GM19463 (cell line): ENCODE measurements at regions not wholly inside any gene's neighbourhood (a gene's known extent, or its start where the extent isn't known, plus 50 kb on each side); places are given as distances from the start of the nearest gene placed in this dataset.

ENCODE experiments used
- ATAC-seq: cut with Tn5 transposase; IDR thresholded peaks from one replicate; pipeline ENCODE4 v1.9.1; 2021; ENCODE audit warnings: mild to moderate bottlenecking, moderate library complexity; ENCODE audit not compliant: unreplicated experiment

DNA sequence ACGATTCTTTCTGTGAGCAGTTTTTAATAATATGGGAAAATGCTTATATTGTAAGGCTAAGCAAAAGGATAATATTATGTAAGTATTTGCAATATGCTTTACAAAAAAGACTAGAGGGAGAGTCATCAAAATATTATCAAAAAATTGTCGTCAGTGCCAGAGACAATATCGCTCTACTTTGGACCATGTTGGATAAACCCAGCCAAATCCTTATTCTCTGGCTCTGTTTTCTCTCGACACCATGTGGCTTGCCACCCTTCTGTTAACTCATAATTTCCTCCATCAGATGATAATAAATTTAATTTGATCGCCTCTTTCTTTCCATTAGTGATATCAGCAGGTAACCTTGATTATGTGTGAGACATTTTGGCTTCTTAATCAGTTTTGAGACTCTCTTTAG lies 129.9 kb downstream of the CDC42EP3 start:
- ATAC-seq: no peak

DNA sequence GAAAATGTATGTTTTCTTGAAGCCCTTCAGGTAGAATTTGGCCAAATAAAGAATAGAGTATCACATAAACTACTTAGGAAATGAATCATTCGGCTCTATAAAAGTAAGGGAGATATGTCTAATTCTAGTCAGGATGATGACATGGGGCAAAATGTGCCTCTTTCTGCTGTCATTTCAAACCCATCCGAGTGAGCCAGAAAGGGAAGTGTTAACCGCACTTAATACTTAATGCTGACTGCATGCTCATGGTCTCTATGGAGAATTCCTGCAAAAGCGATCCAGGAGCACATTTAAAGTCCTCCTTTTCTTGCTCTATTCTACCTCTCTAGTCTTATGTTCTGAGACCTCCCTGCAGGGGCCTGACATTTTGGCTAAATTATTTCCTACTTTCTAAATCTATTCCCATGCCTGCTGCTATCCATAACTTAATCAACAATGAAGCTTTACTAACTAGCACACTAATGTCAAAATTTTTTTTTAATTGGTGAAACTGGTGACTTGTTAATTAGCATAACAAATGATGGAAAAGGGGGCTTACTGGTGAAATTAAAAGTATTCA lies 127.4 kb downstream of the CDC42EP3 start:
- no peak for ATAC-seq

DNA sequence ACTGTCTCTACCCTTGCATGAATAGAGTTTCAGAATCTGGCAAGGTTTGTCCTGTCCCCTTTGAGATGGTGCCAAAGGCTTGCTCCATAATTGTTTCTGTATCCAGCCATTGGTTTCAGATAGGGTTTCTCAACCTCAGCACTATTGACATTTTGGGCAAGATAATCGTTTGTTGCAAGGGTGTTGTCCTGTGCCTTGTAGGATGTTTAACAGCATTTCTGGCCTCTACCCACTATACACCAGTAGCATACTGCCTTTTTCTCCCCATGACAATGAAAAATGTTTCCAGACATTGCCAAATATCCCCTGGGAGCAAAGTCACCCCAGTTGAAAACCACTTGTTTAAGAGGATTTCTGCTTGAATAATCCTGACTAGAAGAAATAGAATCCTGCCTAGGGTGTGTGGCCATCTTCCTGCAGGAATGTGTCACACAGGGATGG lies 126.8 kb downstream of the CDC42EP3 start:
- ATAC-seq: no peak

DNA sequence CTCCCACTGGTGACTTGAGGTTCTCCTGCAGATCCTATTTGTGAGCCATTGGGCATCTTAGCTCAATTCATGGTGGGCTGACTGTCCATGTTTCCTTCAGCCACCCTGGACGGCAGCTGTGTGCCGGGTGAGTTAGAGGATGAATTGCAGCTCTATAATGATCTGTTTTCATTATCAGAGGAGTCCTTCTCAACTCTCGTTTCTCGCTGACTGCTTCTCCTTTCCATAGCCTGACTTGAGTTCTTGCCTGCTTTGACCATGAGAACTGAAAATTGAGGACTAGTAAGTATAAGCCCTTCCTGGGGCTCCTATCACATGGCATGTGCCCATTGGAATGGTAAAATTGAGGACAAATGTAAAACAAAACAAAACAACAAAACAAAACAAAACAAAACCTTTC lies 121.8 kb downstream of the CDC42EP3 start:
- no peak for ATAC-seq

DNA sequence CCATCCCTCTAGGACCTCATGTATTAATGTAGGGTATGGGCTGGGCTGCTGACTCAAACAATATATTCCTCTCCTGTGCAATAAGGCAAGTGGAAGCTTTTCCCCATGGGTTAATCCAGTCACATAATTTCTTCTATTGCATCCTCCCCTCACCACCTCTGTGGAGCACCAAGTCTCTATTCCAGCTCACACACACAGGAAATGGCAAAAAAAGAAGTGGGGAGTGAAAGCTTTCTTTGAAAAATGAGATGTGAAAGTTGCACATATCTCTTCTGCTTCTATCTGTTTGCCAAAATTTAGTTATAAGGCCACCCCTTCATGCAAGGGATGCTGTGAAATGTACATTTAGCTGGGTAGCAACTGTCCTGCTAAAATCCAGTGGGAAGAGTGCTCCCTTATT lies 121.3 kb downstream of the CDC42EP3 start:
- ATAC-seq: peak; percentile 43

DNA sequence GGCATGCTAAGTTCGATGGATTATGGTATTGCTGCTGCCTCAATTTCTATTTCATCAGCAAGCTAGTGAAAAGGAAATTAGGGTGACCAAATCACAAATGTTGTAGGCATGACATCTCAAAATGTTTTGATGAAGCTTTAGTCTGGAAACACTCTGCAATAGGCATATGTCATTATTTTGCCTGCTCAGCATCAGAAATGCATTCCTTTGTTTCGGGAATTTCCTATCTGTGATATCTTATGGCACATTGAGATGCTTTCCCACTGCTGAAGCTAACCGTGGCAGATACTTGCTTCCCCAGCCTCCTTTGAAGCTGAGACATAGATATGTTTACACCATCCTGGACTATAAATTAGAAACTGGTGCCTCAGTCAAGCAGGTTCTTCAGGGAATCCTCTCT lies 119.7 kb downstream of the CDC42EP3 start:
- no peak for ATAC-seq

DNA sequence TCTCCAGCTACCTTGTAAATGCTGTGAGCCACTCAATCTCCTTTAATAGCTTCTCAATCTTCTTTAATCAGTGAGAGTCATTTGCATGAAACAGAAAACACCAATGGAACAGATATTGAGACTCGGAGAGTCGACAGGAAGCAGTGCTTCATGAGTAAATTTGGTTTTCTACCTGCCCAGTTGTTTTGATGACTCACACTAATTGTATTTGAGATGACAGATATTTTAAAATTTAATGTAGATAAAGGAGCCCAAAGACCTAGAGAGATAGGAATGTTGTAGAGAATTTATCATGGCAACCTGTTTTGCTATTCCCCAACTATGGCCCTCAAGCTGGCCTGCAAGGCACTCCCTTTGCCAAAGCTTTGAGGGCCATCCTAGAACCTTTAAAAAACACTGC lies 119.1 kb downstream of the CDC42EP3 start:
- ATAC-seq: no peak

DNA sequence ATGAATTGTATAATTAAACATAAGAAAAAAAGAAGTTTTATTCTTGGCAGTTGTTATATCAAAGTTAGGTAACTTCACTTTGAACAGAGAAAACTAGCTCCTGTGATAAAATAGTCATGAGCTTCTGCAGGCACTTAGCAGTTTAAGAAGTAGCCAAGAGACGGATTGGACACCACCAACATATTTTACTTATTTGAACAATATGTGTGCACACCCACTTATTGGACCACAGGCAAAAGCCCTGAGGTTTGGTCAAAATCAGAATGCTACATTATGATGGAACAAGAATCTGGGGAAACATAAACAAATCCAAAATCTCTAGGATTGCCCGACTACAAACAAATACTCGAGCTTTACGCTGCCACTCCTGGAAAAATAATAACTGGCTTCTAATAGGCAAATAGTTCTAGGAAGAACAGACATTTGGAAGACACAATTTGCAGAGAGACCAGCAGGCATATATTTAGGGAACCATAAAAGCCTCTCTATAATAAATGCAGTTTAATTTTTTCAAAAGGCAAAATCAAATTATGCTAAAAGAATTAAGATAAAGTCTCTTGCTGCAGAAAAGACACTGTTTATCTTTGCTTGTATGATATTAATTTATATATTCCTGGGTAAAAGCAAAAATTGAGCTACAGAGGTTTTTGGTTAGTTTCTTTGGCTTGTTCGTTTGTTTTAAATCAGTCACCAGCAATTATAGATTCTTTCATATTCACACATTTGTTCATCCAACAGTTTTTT lies 117.9 kb downstream of the CDC42EP3 start:
- no peak for ATAC-seq

DNA sequence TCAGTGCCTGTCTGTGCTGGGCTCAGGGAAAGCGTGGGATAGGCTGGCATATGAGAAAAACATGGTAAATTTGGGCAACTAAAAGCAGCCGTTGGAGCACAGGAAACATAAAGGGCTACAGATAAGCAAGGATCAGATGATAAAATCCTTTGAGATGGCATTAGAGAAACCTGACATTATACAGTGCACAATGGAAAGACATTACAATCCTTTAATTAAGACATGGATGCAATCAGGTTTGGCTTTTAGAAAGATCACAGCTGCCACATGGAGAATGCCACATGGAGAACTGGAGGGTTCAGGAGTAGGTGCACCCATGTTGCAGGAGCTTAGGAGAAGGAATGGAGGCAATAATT lies 117.3 kb downstream of the CDC42EP3 start:
- no peak for ATAC-seq

DNA sequence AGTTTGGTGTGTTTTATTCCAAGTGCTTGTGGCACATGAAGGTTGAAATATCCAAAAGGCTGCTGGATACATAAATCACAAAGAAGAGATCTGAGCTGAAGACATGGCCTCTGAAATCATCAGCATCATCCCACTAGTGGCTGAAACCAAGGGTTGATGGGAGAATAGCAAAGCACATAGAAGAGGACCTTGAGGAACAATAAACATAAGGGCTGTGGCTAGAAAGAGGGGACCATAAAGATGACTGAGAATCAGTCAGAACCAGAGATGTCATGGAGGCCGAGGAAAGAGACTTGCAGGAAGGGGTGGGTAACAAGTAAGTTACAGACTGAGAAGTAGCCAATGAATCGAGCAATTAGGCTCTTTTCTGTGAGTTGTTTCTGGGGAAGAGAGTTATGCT lies 116.8 kb downstream of the CDC42EP3 start:
- no peak for ATAC-seq

DNA sequence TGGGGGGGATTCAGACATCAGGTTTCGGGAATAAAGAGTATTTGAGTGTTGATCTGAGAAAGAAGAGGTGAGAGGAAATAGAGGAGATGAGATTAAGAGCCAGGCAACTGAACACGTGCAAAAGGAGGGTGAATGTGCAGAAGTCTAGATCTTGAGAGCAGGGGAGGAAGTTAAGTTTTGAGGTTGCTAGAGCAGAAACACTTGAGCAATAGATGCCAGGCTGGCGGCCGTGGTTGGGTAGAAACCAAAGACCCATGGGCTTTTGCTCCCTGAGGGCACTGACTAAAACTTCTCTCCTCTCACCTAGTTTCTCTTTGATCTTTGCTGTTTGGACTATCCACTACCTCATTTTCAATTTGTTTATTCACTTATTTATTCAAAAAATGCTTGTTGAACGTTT lies 116.0 kb downstream of the CDC42EP3 start:
- ATAC-seq: peak; percentile 59

DNA sequence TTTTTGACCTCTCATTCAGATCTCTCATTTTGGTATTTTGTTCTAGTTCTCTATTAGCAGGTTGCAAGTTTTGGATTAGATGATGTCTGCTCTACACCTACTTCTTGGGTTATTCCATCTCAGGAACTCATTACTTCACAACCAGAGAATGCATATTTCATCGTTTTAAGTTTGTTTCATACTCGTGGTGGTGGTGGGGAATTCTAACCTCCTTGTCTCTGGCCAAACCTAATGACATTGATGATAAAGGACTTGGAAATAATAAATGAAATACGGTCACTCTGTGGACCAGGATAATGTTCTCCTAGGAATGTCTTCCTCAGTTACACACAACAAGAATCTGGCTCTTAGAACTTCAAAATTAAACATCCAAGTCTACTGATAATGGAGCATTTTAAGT lies 115.2 kb downstream of the CDC42EP3 start:
- ATAC-seq: no peak

DNA sequence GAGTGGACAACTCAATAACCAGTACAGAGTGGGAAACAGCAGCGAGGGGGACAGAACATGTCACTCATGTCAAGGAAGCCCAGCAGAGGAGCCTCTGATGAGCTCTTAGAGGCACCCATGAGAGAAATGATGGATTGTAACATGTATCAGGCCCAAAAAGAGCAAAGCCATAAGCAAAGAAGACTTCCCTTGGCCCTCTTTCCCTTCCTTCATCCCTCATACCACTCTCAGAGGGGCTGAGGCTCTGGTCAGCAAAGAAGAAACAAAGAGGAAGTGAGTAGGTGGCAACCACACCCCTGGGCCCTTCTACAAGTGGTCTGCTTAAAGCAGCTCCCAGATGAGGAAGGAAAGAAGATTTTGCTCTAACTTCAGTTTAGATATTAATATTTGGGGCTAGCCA lies 112.8 kb downstream of the CDC42EP3 start:
- peak; percentile 56 for ATAC-seq

DNA sequence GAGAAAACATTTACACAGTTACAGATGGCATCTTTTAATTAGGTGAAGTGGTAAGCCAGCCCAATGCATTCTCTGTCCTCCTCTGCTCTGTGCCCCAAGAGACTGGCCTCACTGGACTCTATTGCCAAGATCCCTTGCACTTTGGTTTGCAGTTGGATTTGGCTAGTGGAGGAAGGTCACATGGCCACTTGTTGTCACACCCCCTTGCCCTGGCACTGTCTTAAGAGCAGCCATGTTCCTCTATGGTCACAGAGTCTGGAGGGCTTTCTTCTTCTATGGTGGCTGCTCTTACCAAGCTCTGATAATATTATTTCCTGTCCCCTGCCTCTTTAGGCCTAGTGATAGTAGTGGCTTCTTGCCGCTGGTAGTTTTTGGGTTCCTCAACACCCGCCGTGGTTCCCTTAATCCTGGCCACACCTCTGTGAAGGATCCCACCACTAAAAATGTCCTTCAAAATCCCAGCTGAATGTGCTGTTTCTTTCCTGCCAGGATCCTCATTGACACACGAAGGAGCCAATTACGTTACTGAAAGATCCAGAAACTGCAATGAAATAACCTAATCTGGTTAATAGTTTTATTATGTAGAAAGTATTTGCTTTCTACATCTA lies 111.1 kb downstream of the CDC42EP3 start:
- no peak for ATAC-seq

DNA sequence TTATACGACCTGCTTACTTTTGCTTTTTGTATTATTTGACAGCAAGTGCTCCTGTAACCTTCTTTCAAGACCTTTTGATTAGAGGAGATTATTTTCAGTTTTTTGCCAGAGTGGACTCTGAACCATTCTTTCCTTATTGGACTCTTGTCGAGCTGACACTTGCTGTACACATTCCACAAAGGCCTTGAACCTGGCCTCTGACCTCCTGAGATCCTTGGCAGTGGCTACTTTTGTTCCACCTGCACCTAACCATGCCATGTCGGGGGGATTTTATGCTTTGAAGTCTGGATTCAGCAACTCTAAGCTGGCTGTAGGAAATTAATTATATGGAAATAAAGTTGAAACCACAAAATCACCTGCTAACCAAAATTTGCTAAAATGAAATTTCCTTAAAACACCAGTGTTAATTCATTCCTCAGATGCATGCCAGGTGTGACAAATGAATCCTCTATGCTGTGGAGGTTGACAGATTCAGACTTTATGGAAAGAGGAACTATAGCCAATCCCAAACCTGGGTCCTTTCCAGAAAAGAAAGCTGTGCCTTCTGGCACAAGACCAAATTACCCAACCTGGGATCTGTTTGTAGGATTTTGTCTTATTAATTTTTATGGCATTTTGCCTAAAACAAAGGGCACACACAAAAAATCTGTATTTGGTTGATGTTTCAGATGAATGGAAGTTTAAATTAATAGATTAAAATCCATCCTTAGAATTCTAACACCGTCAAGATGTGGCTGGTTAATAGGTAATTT lies 110.4 kb downstream of the CDC42EP3 start:
- ATAC-seq: no peak

DNA sequence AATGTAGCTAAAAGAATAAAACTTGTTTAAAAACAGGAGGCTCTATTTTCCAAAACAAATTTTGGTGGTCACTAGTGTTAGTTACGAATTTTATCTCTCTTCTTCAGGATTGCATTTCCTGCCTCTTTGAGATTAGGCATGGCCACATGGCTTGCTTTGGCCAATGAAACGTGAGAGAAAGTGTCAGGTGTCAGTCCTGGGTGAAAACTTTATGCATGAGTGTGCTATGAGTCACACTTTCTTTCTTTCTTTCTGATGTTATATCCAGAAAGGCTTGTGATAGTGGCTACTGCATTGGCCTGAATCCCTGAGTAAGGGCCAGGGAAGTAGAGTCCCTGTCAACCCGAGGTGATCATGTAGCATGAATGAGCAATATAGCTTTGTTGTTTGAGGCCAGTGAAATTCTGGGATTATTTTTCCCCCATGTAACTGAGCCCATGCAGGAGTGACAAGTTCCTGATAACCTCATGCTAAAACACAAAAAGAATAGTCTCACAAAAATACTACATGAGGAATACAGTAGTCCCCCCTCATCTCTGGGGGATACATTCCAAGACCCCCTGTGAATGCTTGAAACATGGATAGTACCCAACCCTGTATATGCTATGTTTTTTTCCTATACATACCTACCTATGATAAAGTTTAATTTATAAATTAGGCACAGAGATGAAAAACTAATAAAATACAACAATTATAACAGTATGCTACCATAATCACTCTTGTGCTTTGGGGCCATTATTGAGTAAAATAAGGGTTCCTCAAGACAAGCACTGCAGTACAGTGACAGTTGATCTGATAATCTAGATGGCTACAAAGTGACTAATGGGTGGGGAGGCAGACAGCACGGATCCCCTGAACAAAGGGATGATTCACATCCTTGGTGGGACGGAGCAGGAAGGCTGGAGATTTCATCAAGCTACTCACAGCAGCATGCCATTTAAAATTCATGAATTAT lies 109.5 kb downstream of the CDC42EP3 start:
- peak; percentile 83 for ATAC-seq

DNA sequence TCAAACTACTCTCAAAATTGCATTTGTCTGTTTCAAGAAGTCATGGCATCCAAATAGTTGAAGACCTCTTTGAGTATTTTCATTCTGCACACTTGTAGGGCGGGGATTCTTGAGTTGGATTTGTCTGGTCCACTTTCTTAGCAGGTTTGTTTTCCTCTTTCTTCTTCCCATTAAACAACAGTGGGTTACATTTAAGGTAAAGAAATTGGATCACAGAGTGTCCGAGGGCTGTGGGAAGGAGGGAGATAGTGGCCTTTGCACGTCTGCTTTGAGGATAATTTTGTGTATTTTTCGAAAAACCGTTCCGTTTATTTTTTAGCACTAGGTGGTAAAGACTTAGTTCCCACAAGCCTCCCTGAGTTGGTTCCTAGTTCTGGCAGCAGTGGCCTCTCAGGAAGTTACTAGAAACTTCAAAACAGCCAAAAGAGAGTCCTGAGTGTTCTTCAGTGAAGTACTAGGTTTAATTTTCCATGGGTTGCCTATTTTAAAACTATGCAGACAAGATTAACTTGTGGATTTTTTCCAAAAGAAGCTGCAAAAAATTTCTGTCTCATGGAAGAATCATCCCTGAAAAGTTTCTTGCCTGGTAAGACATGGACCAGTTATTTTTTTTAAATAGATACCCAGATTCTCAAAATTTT lies 107.9 kb downstream of the CDC42EP3 start:
- ATAC-seq: no peak

DNA sequence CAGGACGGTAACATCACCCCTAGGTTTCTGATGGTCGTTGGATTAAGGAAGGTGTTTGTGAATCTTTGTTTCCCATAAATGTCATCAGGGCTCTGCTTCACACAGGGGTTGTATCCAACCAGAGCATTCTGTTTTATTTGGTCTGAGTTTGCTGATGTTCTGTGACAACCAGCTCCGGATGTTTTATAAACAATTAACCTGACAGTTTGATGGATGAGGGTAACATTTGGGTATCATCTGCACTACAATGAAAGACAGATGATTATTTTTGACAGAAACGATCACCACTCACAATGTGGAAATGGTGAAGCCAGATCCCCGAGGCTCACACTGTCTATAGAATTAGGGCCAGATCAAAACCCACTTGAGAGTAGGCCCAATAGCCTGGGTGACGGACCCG lies 107.1 kb downstream of the CDC42EP3 start:
- no peak for ATAC-seq

DNA sequence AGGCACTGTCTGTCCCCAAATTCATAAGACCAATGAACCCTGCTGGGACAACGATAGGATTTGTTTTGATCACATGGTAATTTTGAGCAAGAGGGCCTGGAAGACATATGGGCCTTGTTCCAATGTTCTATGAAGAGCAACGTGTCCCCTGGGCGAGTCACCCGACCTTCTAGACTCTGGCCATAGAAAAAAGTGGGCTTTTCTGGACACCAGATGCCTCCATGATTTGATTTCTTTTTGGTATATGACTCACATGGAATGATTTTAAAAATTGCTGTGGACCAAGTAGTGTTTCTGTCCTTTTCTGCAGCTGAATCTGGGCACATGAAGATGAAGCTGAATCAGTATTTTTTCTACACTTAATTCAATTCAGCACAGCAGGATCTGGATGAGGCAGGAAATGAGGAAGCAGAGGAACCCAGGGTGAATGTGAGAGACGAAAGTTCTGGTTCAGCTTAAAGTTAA lies 104.9 kb downstream of the CDC42EP3 start:
- no peak for ATAC-seq

DNA sequence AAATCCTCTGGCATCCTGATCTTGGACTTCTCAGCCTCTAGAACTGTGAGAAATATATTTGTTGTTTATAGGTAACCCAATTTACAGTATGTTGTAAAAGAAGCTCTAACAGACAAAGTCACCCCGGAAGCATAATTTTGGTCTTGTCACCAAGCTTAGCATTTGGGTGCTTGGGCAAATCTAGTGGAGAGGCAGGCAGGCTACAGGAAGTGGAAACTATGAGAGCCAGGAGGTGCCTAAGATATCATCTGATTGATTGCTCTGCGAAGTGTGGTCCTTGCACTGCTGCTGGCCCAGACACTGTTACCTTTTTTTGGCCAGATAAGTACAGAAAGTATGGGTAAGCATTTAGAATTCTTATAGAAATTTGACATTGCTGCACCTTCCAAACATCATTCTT lies 102.9 kb downstream of the CDC42EP3 start:
- no peak for ATAC-seq
